ENCODE measurements at regions not wholly inside any gene's neighbourhood (a gene's known extent, or its start where the extent isn't known, plus 50 kb on each side); places are given as distances from the start of the nearest gene placed in this dataset.
"Not testable (repeated sequence)": the region's sequence is repeated elsewhere in the genome, so short reads cannot be mapped to it uniquely, and the experiment has no call there.

GRCh38 chr6:104676679-104677078, 183.0 kb downstream of the HACE1 start:
- DNase-seq: not testable (repeated sequence)

- DNase-seq: not testable (repeated sequence)
These were observed 184.6 kb downstream of the HACE1 start for GRCh38 chr6:104675161-104675560.

DNA sequence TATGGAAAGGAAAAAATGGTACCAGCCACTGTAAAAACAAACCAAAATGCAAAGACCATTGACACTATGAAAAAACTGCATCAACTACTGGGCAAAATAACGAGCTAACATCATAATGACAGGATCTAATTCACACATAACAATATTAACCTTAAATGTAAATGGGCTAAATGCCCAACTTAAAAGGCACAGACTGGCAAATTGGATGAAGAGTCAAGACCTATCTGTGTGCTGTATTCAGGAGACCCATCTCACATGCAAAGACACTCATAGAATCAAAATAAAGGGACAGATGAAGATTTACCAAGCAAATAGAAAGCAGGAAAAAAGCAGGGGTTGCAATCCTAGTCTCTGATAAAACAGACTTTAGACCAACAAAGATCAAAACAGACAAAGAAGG, 186.6 kb downstream of the HACE1 start:
- not testable (repeated sequence) for DNase-seq

- DNase-seq: not testable (repeated sequence)
These were observed 188.2 kb downstream of the HACE1 start for GRCh38 chr6:104671591-104671891.

DNA sequence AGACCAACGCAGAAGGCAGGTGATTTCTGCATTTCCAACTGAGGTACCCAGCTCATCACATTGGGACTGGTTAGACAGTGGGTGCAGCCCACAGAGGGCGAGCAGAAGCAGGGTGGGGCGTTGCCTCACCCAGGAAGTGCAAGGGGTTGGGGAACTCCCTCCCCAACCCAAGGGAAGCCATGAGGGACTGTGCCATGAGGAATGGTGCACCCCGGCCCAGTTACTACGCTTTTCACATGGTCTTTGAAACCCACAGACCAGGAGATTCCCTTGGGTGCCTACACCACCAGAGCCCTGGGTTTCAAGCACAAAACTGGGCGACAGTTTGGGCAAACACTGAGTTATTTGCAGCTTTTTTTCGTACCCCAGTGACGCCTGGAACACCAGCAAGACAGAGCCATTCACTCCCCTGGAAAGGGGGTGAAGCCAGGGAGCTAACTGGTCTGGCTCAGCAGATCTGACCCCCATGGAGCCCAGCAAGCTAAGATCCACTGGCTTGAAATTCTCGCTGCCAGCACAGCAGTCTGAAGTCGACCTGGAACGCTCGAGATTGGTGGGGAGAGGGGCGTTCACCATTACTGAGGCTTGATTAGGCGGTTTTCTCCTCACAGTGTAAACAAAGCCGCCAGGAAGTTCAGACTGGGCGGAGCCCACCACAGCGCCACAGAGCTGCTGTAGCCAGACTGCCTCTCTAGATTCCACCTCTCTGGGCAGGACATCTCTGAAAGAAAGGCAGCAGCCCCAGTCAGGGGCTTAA, 188.7 kb downstream of the HACE1 start:
- not testable (repeated sequence) for DNase-seq

- no peak for DNase-seq
These were observed 190.2 kb downstream of the HACE1 start for GRCh38 chr6:104669483-104669882.

- no peak for DNase-seq
These were observed 203.5 kb downstream of the HACE1 start for GRCh38 chr6:104656235-104656634.

GRCh38 chr6:104653781-104654180, 205.9 kb downstream of the HACE1 start:
- no peak for DNase-seq

- DNase-seq: no peak
These were observed 211.4 kb downstream of the HACE1 start for GRCh38 chr6:104648347-104648746.

DNA sequence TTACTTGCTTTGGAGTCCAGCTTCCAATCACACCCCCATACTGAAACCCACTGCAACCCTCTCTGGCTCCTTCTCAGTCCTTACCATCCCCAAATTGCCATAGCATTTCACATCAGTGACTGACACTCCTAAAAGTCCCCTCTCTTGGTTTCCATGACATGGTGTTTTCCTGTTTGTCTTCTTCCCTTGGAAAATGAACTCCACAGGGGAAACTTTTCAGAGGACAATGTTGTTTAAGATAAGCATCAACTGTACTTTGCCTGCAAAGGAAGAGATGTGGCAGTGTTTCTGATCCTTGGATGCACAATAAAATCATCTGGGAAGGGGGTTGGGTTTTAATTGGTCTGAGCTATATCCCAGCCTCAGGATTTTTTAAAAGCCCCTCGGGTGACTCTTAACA, 214.9 kb downstream of the HACE1 start:
- DNase-seq: no peak

DNA sequence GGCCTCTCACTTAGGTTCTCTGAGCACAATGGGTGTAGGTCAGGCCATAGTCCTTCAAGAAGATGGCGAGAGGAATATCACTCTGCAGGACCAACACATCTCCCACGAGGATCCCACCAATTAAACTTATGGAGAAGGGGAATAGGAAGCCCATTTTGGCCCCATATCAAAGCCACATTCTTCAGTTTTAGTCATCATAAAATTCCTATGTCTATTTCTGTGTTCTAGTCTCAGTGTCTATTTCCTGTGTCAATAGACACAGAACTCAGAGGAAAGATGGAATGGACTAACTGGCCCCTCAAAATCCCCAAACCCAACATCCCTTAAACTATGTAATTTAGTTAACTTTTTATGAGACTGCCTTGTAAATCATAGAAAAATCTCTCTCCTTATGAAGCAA, 216.8 kb downstream of the HACE1 start:
- no peak for DNase-seq

GRCh38 chr6:104640761-104641160, 219.0 kb downstream of the HACE1 start:
- DNase-seq: no peak

DNA sequence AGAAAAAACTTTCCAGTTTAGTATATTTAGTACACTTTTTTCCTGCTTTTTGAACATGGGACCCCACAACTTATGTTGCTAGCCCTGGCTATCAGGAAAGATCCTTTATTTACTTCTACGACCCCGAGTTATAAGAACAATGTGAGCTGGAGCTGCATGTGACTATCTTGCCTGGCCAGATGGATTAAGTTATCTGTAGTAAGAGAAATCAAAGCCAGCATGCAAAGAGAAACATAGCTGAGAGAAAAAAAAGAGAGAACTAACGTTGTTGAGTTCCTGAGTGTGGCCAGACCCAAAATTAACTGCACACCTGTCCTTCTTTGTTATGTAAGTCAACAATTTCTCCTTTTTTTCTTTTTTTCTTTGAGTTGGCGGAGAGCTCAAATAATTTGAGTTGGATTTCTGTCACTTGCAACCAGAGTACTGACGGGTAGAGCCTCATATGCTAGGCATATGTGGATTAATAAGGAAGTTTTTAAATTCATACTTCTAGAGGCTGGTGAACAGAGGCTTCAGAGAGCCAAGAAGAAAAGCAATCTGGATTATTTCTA, 219.5 kb downstream of the HACE1 start:
- no peak for DNase-seq

- DNase-seq: peak; percentile 93
These were observed 220.1 kb downstream of the HACE1 start for GRCh38 chr6:104639668-104640067.

- peak; percentile 4 for DNase-seq
These were observed 220.9 kb downstream of the HACE1 start for GRCh38 chr6:104638841-104639290.

GRCh38 chr6:104633125-104633524, 226.6 kb downstream of the HACE1 start:
- no peak for DNase-seq

DNA sequence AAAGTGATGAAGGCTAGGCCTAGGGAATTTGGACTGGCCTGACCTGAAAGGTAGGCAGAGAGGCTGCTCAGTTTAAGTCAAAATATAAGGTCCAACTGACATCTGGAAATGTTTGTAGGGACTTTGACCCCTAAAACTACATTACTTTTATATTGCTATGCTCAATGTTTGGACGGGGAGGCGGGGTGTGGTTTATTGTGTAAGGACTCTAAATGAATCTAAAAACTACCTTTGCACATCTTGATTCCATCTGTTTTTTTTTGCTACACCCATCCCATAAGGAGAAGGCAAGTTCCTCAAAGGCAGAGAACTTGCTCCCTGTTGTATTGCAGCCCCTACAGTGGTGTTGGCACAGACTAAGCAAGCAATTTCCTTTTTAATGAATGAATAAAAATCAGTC, 227.1 kb downstream of the HACE1 start:
- DNase-seq: no peak

DNA sequence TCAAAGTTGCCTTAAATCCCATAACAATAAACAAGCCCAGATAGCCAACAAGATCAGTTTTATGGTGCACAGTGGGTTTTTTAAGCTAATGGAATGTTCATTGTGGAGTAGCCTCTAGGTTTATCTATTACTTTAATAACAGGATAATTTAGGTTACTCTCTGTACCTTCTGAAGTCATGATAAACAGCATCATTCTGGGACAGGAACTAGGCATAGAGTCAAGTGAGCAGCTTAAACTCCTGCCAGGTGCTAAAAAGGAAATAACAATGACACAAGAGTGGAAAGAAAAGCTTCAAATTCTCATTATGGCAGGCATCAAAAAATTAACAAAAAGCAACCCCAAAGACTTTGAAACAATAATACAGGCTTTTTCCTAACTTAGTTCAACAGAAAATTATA, 228.8 kb downstream of the HACE1 start:
- DNase-seq: no peak

DNA sequence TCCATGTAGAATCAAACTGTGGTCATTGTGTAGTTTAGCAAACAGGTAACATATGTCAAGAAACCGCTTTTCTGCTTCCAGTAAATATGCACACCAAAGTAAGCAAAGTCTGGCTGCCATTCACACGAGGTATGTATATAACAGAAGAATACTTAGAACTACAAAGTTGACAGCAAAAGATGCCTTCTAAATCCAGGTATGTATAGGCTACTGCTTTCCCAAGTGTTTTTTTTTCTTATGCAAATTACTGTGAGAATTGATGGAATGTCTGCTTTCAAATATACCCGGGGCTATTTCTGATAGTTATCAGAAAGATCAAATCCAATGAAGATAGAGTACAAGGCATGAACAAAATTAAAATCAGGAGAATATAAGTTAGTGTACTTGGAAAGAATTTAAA, 229.2 kb downstream of the HACE1 start:
- DNase-seq: no peak

GRCh38 chr6:104629826-104630225, 229.9 kb downstream of the HACE1 start:
- no peak for DNase-seq

GRCh38 chr6:104625536-104625935, 234.2 kb downstream of the HACE1 start:
- DNase-seq: no peak

DNA sequence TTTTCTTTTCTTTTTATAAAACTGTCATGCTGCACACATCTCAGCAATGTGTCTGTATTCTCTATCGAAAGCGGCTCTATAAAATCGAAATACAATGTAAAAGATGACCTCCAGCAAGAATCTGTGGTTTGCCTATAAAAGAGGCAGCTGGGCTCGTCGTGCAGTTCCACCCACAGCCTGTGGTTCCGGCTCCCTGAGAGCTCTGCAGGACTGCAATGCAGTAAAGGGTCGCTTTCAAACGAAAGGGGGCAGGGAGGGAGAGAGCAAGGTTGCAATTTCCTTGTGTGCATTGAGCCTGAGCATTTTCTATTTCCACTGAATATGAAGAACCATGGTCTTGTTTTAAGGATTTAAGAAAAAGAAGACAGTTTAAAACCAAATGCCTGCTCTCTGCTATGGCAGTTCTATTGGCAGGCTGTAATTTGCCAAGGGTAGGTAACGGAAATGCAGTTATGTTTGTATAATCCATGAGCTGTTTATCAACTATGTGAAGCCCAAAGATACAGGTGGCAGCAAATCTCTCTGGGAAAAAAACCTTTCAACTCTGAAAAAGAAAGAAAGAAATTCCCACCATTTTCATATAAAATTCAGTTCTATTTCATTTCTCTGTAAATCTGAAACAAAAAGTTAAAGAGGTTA, 236.5 kb downstream of the HACE1 start:
- DNase-seq: no peak

DNA sequence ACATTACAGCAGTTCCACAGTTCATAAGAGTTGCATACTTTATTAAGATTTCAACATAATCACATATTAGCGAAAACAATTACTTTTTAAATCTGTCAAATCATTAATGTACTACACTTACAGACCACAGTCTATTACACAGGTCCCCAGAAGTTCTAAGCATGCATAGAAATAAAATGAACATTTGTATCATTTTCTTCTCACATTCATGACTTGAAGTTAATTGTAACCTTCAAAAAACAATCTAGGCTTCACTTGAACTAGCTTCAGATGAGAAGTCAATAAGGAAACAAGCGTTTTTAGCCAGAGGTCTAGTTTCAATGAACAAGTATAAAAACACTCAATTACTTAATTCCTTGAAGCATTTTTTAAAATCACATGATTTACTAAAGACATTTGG, 238.3 kb downstream of the HACE1 start:
- no peak for DNase-seq

GRCh38 chr6:104617591-104617990, 242.1 kb downstream of the HACE1 start:
- no peak for DNase-seq

DNA sequence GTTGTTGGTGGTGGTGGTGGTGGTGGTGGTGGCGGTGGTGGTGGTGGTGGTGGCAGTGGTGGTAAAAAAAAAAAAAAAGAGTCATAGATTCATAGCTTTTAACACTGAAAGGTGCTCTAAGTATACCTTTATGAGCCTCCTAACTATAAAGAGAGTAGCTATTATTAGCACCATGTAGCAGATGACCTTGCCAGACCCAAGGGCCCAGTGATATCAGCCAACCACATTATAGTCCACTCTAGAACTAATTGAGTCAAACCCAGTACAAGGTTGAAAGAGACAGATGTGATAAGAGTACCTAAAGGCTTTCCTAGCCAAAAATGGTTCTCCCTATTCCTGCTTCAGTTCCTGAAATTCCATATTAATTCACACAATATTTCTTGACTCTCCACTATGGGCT, 245.3 kb downstream of the HACE1 start:
- DNase-seq: no peak

Data from SIG-M5 (cell line).